Activated T-helper 9 cell treated with anti-CD3 and anti-CD28 coated beads, Interleukin-2, amount 50 U/mL, for 16 hours (primary cell): ENCODE measurements at regions not wholly inside any gene's neighbourhood (a gene's known extent, or its start where the extent isn't known, plus 50 kb on each side); places are given as distances from the start of the nearest gene placed in this dataset.
"Not testable (repeated sequence)": the region's sequence is repeated elsewhere in the genome, so short reads cannot be mapped to it uniquely, and the experiment has no call there.

Experiments
- DNase-seq: peaks from one replicate; pipeline ENCODE4 v3.0.0-alpha.2; 2020; ENCODE audit warnings: low read depth

DNA sequence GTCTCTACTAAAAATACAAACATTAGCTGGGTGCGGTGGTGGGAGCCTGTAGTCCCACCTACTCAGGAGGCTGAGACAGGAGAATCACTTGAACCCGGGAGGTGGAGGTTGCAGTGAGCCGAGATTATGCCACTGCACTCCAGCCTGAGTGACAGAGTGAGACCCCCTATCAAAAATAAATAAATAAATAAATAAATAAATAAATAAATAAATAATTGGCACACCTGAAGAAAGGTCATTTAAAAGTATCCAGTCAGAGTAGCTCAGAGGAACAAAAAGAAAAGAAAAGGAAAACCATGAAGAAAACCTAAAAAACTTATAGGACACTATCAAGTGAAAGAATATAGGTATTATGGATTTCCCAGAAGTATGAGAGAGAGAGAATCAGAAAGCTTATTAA, 330.1 kb upstream of the AR start:
- not testable (repeated sequence) for DNase-seq

DNA sequence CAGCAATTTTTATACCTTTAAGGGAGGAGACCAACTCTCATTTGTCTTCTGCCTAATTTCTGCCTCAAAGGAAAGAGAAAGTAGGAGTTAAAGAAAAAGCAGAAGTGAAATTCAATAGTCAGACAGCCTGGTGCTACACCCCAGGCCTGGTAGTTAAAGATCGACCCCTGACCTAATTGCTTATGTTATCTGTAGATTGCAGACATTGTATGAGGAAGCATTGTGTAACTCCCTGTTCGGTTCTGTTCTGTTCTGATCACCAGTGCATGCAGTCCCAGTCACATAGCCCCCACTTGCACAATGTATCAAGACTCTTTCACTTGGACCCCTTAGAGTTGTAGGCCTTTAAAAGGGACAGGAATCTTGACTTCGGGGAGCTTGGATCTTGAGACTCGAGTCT, 335.9 kb upstream of the AR start:
- no peak for DNase-seq

GRCh38 chrX:67159437-67159836, 384.4 kb upstream of the AR start:
- no peak for DNase-seq

DNA sequence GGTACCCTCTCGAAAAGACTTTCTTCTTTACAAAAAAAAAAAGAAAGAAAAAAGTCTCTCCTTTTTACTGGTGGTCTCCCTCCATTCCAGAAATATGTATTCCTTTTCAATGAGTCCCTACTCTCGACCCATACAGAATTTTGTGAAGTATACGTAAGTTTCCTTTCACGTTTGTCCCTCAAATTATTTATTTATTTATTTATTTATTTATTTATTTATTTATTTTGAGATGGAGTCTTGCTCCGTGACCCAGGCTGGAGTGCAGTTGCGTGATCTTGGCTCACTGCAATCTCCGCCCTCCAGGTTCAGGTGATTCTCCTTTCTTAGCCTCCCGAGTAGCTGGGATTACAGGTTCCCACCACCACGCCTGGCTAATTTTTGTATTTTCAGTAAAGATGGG, 429.2 kb upstream of the AR start:
- no peak for DNase-seq

- DNase-seq: no peak
Measured at GRCh38 chrX:67105758-67106116, 438.1 kb upstream of the AR start.

GRCh38 chrX:67104982-67105757, 438.7 kb upstream of the AR start:
- no peak for DNase-seq

DNA sequence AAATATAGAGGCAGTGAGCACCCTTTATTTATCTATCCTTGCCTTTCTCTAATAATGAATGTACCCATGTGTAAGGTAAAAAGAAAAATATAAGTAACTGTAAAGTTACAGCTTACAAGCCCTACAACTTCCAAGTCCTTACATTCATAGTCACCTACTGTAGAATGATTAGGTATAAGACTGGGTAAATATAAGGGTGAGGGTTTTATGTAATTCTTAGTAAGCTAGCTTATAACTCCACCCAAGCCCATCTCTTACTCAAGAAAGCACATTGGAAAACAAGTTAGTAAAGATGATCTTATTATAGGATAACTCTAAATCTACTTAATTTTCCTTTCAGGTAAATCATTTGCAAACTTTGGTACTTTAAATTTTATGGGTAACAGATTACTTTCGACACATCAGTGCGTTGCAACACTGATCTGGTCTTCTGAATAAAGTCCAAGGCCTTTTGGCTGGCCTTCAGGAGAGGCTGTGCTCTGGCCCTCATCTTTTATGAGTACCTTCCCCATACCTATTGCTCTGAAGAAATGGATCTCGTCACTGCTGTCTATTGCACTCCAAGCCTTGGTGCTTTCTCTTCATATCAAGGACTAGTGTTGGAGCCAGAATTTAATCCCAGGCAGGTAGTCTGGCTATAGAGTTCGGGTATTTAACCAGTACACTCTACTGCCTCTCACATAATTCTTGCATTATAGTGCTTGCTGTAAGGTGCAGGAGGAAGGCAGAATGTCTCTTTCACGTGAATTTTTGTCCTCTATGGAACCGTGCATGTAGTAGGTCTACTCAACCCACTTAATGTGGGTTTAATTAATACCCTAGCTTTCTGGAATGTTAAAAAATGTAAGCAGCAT, 443.6 kb upstream of the AR start:
- DNase-seq: no peak

- DNase-seq: no peak
Measured at GRCh38 chrX:67094061-67094460, 449.8 kb upstream of the AR start.

DNA sequence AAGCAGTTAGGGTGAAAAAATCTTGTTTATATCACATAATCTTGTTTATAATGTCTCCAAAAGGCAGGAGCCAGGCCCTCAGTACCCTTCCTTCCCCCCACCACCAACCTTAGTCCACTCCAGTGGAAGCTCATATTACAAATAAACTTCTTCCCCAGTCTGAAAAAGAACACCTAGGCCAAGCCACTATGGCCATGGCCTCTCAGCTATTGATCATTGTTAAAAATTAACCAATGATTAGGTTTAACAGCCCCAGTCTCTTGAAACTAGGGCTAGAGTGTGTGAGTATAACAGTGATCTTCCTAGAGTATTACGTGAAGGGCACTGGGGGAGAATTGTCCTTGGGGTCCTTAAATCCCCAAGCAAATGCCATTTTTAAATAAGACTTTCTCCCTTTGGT, 411.9 kb upstream of the EDA2R start:
- no peak for DNase-seq

GRCh38 chrX:67044866-67045265, 406.0 kb upstream of the EDA2R start:
- no peak for DNase-seq

- no peak for DNase-seq
Measured at GRCh38 chrX:67044029-67044653, 405.3 kb upstream of the EDA2R start.

- DNase-seq: no peak
Measured at GRCh38 chrX:67004451-67004850, 365.6 kb upstream of the EDA2R start.

GRCh38 chrX:66994729-66995128, 355.9 kb upstream of the EDA2R start:
- no peak for DNase-seq

DNA sequence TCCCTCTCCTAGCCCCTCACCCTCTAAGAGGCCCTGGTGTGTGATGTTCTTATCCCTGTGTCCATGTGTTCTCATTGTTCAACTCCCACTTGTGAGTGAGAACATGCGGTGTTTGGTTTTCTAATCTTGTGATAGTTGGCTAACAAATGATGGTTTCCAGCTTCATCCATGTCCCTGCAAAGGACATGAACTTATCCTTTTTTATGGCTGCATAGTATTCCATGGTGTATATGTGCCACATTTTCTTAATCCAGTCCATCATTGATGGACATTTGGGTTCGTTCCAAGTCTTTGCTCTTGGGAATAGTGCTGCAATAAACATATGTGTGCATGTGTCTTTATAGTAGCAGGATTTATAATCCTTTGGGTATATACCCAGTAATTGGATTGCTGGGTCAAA, 353.2 kb upstream of the EDA2R start:
- not testable (repeated sequence) for DNase-seq

- no peak for DNase-seq
Measured at GRCh38 chrX:66988331-66988730, 349.5 kb upstream of the EDA2R start.

DNA sequence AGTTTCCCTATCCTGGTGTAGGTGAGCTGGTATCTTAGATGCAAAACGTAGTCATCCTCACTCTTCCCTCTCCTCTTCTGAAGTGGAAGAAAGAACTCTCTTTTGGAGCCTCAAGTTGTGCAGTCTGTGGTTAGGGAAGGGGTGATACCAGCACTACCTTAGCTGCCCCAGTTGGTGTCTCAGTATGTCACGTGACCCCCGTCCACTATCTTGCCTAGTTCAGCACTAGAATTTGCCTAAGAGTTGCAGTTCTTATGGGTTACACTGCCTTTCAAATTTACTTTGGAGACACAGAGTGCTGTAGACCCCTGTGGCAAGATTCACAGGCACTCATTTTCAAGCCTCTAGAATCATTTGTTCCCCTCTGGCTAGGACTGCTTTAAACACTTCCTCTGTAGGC, 322.8 kb upstream of the EDA2R start:
- DNase-seq: no peak

- DNase-seq: no peak
Measured at GRCh38 chrX:66931713-66932112, 292.8 kb upstream of the EDA2R start.

DNA sequence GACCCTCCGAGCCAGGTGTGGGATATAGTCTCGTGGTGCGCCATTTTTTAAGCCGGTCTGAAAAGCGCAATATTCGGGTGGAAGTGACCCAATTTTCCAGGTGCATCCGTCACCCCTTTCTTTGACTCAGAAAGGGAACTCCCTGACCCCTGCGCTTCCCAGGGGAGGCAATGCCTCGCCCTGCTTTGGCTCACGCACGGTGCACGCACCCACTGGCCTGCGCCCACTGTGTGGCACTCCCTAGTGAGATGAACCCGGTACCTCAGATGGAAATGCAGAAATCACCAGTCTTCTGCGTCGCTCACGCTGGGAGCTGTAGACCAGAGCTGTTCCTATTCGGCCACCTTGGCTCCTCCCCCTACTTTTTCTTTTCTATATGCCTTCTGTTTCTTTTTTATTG, 291.6 kb upstream of the EDA2R start:
- not testable (repeated sequence) for DNase-seq

DNA sequence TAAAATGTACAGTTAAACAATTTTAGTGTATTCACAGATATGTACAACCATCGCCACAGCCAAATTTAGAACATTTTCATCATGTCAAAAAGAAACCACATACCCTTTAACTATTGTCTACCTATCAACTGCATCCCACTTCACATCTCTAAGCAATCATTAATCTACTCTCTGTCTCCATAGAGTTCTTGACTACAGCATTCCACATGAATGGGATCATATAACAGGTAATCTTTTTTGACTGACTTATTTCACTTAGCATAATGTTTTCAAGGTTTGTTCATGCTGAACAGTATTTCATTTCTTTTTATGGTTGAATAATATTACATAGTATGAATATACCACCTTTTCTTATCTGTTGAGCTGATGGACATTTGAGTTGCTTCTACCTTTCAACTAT, 281.4 kb upstream of the EDA2R start:
- no peak for DNase-seq

- no peak for DNase-seq
Measured at GRCh38 chrX:66919280-66919832, 280.5 kb upstream of the EDA2R start.

DNA sequence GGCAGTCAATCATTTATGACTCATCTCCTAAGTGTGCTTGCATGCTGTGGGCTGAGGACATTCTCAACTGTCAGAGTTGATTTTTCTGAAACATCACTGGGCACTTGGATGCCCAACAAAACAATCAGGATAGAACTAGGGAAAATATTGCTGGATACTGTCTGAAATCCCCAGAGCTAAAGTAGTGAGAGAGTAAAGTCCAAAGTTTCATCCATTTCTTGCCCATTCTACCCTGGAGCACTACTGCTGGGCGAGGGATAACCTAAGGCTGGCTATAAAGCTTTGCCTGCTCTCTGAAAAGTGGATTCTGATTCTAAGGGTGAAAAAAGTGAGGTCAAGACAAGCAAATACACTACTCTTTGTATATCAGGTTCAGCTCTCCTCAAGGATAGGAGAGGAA, 279.6 kb upstream of the EDA2R start:
- no peak for DNase-seq

GRCh38 chrX:66915893-66916292, 277.0 kb upstream of the EDA2R start:
- DNase-seq: no peak

GRCh38 chrX:66914080-66914479, 275.2 kb upstream of the EDA2R start:
- DNase-seq: no peak
